WTC11 (cell line): ENCODE measurements at regions not wholly inside any gene's neighbourhood (a gene's known extent, or its start where the extent isn't known, plus 50 kb on each side); places are given as distances from the start of the nearest gene placed in this dataset.

Experiments
- ATAC-seq: fragments of 200-7000 bp; cut with Tn5 transposase; 2 replicates; pipeline ENCODE4 v1.10.0; 2021; ENCODE audit warnings: mild to moderate bottlenecking, moderate library complexity
- CTCF ChIA-PET: fragments of 300-600 bp; sonication (Branson Sonifier 250); formaldehyde crosslinking; loops from one replicate; lab custom pipeline; 2021; ENCODE audit warnings: antibody characterized with exemption; lab: Charles Lee
- POLR2A ChIA-PET: fragments of 350-600 bp; sonication (Branson Sonifier 250); formaldehyde crosslinking; loops from one replicate; lab custom pipeline; 2021; ENCODE audit warnings: antibody characterized with exemption; lab: Charles Lee
- DNase-seq: peaks from one replicate; pipeline ENCODE4 v3.0.0; 2021; ENCODE audit warnings: low spot score
- H3K27ac Mint-ChIP-seq: 2 replicates; pipeline ENCODE4 v1.8.0; 2021; ENCODE audit warnings: mixed read lengths
- H3K27me3 Mint-ChIP-seq: 2 replicates; pipeline ENCODE4 v1.8.0; 2021; ENCODE audit warnings: low read depth, mild to moderate bottlenecking, moderate library complexity, mixed read lengths
- H3K36me3 Mint-ChIP-seq: 2 replicates; pipeline ENCODE4 v1.8.0; 2021; ENCODE audit warnings: mixed read lengths
- H3K4me1 Mint-ChIP-seq: 2 replicates; pipeline ENCODE4 v1.8.0; 2022; ENCODE audit warnings: mixed read lengths
- H3K4me3 Mint-ChIP-seq: 2 replicates; pipeline ENCODE4 v1.8.0; 2021; ENCODE audit warnings: mild to moderate bottlenecking, moderate library complexity, mixed read lengths
- H3K9me3 Mint-ChIP-seq: 2 replicates; pipeline ENCODE4 v1.8.0; 2021; ENCODE audit warnings: mixed read lengths
- CDX4 ChIP-seq: fragments of 250-450 bp; sonication (Bioruptor Pico); IDR thresholded peaks from 2 replicates; pipeline ENCODE4 v1.9.0; 2021; ENCODE audit warnings: moderate library complexity, mild to moderate bottlenecking, inconsistent platforms, borderline replicate concordance
- FOXP1 ChIP-seq: sonication (generic); formaldehyde crosslinking; IDR thresholded peaks from 2 replicates; pipeline ENCODE4 v1.8.0; 2022; ENCODE audit warnings: missing genetic modification reagents, mild to moderate bottlenecking, moderate library complexity, borderline replicate concordance
- FOXP4 ChIP-seq: sonication (generic); formaldehyde crosslinking; IDR thresholded peaks from 2 replicates; pipeline ENCODE4 v1.8.0; 2022; ENCODE audit warnings: mild to moderate bottlenecking, missing genetic modification reagents
- GABPB1 ChIP-seq: sonication (generic); formaldehyde crosslinking; IDR thresholded peaks from 2 replicates; pipeline ENCODE4 v1.8.1; 2023; ENCODE audit warnings: mild to moderate bottlenecking, missing genetic modification reagents
- MAX ChIP-seq: sonication (generic); formaldehyde crosslinking; IDR thresholded peaks from 2 replicates; pipeline ENCODE4 v1.8.0; 2022; ENCODE audit warnings: mild to moderate bottlenecking, missing genetic modification reagents
- MLX ChIP-seq: sonication (generic); formaldehyde crosslinking; IDR thresholded peaks from 2 replicates; pipeline ENCODE4 v1.8.1; 2023; ENCODE audit warnings: mild to moderate bottlenecking, missing genetic modification reagents, moderate library complexity
- MYBL2 ChIP-seq: sonication (generic); formaldehyde crosslinking; IDR thresholded peaks from 2 replicates; pipeline ENCODE4 v1.8.1; 2023; ENCODE audit warnings: mild to moderate bottlenecking, moderate library complexity, missing genetic modification reagents
- PRDM15 ChIP-seq: sonication (generic); formaldehyde crosslinking; IDR thresholded peaks from 2 replicates; pipeline ENCODE4 v1.8.0; 2022; ENCODE audit warnings: missing genetic modification reagents
- PREB ChIP-seq: sonication (generic); formaldehyde crosslinking; IDR thresholded peaks from 2 replicates; pipeline ENCODE4 v1.8.1; 2022; ENCODE audit warnings: mild to moderate bottlenecking, missing genetic modification reagents, moderate library complexity, borderline replicate concordance
- ZNF121 ChIP-seq: sonication (generic); formaldehyde crosslinking; IDR thresholded peaks from 2 replicates; pipeline ENCODE4 v1.8.0; 2023; ENCODE audit warnings: missing genetic modification reagents

- peak; percentile 62 for DNase-seq
- Mint-ChIP-seq H3K27ac (no peak overlapping the region), H3K36me3 (no peaks in the 10 kb centered on the region), H3K9me3 (no peaks in the 10 kb centered on the region), H3K4me3 (no peak overlapping the region), H3K27me3 (no peaks in the 10 kb centered on the region; the same call in 1 of the 2 replicates), H3K4me1 (peaks cover 35% of the 10 kb centered on the region)
- CTCF ChIA-PET: interaction anchor here (0.7 to 5.3 kb wide), 5 partner anchors 9 to 178 kb away, joined by 3 to 31 read pairs (median 5); partner anchors contain the start of gene ZFP36L2
- TF ChIP-seq ZNF121 (CRISPR knock-in tag) (peak; percentile 94), GABPB1 (CRISPR knock-in tag) (peak; percentile 24; the same call in 1 of the 2 replicates), FOXP4 (CRISPR knock-in tag) (no peak)
- ATAC-seq: peak; percentile 26
- POLR2A ChIA-PET: no interaction called here
Measured at GRCh38 chr2:43131051-43131889, 95.1 kb downstream of the ZFP36L2 start.

- ATAC-seq (no peak), DNase-seq (no peak)
- no peak for TF ChIP-seq MYBL2 (CRISPR knock-in tag)
- TF ChIP-seq MLX (CRISPR knock-in tag): no peak
- no peak for TF ChIP-seq MAX (CRISPR knock-in tag)
- TF ChIP-seq FOXP1 (CRISPR knock-in tag): no peak
- no peak for TF ChIP-seq PRDM15 (CRISPR knock-in tag)
- no peak for TF ChIP-seq PREB (CRISPR knock-in tag)
- no peak for TF ChIP-seq CDX4 (CRISPR knock-in tag)
- H3K36me3 Mint-ChIP-seq: no peaks in the 10 kb centered on the region
- no peak overlapping the region for H3K27ac Mint-ChIP-seq
- POLR2A ChIA-PET: no interaction called here
- CTCF ChIA-PET: interaction anchor here (0.9 kb wide), 1 partner anchor 77 kb away, joined by 3 read pairs; no protein-coding TSS in a partner anchor
- H3K4me1 Mint-ChIP-seq: peaks cover 29% of the 10 kb centered on the region
- H3K27me3 Mint-ChIP-seq: no peaks in the 10 kb centered on the region; the same call in 1 of the 2 replicates
- no peak overlapping the region for H3K4me3 Mint-ChIP-seq
- no peaks in the 10 kb centered on the region for H3K9me3 Mint-ChIP-seq
Measured at GRCh38 chr2:43130548-43130875, 95.9 kb downstream of the ZFP36L2 start.
